Panc1 (cell line): ENCODE measurements at regions not wholly inside any gene's neighbourhood (a gene's known extent, or its start where the extent isn't known, plus 50 kb on each side); places are given as distances from the start of the nearest gene placed in this dataset.

Experiments
- ATAC-seq: fragments of 200-7000 bp; cut with Tn5 transposase; 2 replicates; pipeline ENCODE4 v1.9.1; 2020; ENCODE audit warnings: mild to moderate bottlenecking, moderate library complexity
- BruUV-seq: library from RNA; stranded (reverse); fragments of 400-500 nt; replicated peaks from 2 replicates; lab custom pipeline; 2021; lab: Mats Ljungman, UMichigan
- CTCF ChIA-PET: fragments of 300-600 bp; sonication (Branson Sonifier 250); formaldehyde crosslinking; loops from one replicate; lab custom pipeline; 2022; ENCODE audit warnings: antibody characterized with exemption; lab: Charles Lee
- POLR2A ChIA-PET: fragments of 300-600 bp; sonication (Branson Sonifier 250); formaldehyde crosslinking; loops from one replicate; lab custom pipeline; 2022; ENCODE audit warnings: antibody characterized with exemption; lab: Charles Lee
- DNase-seq: peaks from one replicate; pipeline ENCODE4 v3.0.0-alpha.2; 2010; ENCODE audit warnings: low read depth, low spot score
- H3K27ac ChIP-seq: 2 replicates; pipeline ENCODE4 v1.5.1; 2011; ENCODE audit warnings: mild to moderate bottlenecking, low read length, inconsistent platforms
- H3K27me3 ChIP-seq: fragments of 200-500 bp; sonication (Bioruptor generic); 2 replicates; pipeline ENCODE4 v1.6.0; 2014; ENCODE audit warnings: low read length, inconsistent platforms; ENCODE audit not compliant: control insufficient read depth, insufficient read depth
- H3K36me3 ChIP-seq: fragments of 200-500 bp; sonication (Bioruptor generic); 2 replicates; pipeline ENCODE4 v1.5.1; 2014; ENCODE audit warnings: inconsistent platforms, mild to moderate bottlenecking, low read length, moderate library complexity; ENCODE audit not compliant: control insufficient read depth, insufficient read depth
- H3K4me1 ChIP-seq: 2 replicates; pipeline ENCODE4 v1.5.1; 2011; ENCODE audit warnings: inconsistent platforms, mild to moderate bottlenecking, low read length, moderate library complexity; ENCODE audit not compliant: control insufficient read depth, insufficient read depth
- H3K4me3 ChIP-seq, 2 experiments: 2 replicates each; pipeline ENCODE4 v1.5.1; 2011 to 2012; ENCODE audit warnings: low read depth in 2 of 2, low read length in 2 of 2, mild to moderate bottlenecking in 2 of 2, inconsistent platforms in 1 of 2, moderate library complexity in 1 of 2
- H3K9me3 ChIP-seq: fragments of 200-500 bp; sonication (Bioruptor generic); 2 replicates; pipeline ENCODE4 v1.5.1; 2014; ENCODE audit warnings: low read depth, mild to moderate bottlenecking, inconsistent platforms, low read length, moderate library complexity; ENCODE audit not compliant: control insufficient read depth, insufficient read depth
- CTCF ChIP-seq: fragments of 450-650 bp; IDR thresholded peaks from 2 replicates; pipeline ENCODE4 v1.5.1; 2017; ENCODE audit warnings: mild to moderate bottlenecking
- POLR2AphosphoS5 ChIP-seq: IDR thresholded peaks from 2 replicates; pipeline ENCODE4 v1.6.1; 2012; ENCODE audit warnings: mild to moderate bottlenecking, low read depth, low read length, moderate library complexity
- SIN3A ChIP-seq: IDR thresholded peaks from 2 replicates; pipeline ENCODE4 v1.6.1; 2012; ENCODE audit warnings: low read depth, mild to moderate bottlenecking, low read length, moderate library complexity, borderline replicate concordance; ENCODE audit not compliant: insufficient read depth
- TCF7L2 ChIP-seq: IDR thresholded peaks from 2 replicates; pipeline ENCODE4 v1.6.1; 2011; ENCODE audit warnings: mild to moderate bottlenecking, low read depth, low read length, inconsistent platforms
- in situ Hi-C: cut with HindIII; loops from 2 replicates; pipeline ENCODE4 v1.10.0; 2016; ENCODE audit warnings: low sequenced_read_pairs, low pct_unique_long_range_greater_than_20kb
- intact Hi-C: fragments of 100-400 bp; cut with micrococcal nuclease; formaldehyde crosslinking; loops from one replicate; pipeline ENCODE4 v1.10.0; 2022; ENCODE audit not compliant: unreplicated experiment
- TF ChIP-seq, protein P1 (sequence below), 2 experiments: IDR thresholded peaks; 2 replicates each; pipeline ENCODE4 v1.6.1; 2011 to 2012; ENCODE audit warnings: low read depth in 2 of 2, control low read depth in 1 of 2, low read length in 1 of 2, mild to moderate bottlenecking in 1 of 2, moderate library complexity in 1 of 2; ENCODE audit not compliant: insufficient read depth in 1 of 2

GRCh38 chr4:11616856-11617255 is 188.2 kb upstream of the HS3ST1 start:
- ATAC-seq (no peak), DNase-seq (no peak)
- Histone ChIP-seq H3K4me1 (no peaks in the 10 kb centered on the region), H3K4me3 (no peak overlapping the region), H3K36me3 (no peaks in the 10 kb centered on the region), H3K27me3 (no peaks in the 10 kb centered on the region), H3K9me3 (no peaks in the 10 kb centered on the region), H3K27ac (no peak overlapping the region)
- TF ChIP-seq CTCF (no peak), SIN3A (no peak), POLR2AphosphoS5 (no peak), TCF7L2 (no peak)
- TF ChIP-seq, protein P1, sequence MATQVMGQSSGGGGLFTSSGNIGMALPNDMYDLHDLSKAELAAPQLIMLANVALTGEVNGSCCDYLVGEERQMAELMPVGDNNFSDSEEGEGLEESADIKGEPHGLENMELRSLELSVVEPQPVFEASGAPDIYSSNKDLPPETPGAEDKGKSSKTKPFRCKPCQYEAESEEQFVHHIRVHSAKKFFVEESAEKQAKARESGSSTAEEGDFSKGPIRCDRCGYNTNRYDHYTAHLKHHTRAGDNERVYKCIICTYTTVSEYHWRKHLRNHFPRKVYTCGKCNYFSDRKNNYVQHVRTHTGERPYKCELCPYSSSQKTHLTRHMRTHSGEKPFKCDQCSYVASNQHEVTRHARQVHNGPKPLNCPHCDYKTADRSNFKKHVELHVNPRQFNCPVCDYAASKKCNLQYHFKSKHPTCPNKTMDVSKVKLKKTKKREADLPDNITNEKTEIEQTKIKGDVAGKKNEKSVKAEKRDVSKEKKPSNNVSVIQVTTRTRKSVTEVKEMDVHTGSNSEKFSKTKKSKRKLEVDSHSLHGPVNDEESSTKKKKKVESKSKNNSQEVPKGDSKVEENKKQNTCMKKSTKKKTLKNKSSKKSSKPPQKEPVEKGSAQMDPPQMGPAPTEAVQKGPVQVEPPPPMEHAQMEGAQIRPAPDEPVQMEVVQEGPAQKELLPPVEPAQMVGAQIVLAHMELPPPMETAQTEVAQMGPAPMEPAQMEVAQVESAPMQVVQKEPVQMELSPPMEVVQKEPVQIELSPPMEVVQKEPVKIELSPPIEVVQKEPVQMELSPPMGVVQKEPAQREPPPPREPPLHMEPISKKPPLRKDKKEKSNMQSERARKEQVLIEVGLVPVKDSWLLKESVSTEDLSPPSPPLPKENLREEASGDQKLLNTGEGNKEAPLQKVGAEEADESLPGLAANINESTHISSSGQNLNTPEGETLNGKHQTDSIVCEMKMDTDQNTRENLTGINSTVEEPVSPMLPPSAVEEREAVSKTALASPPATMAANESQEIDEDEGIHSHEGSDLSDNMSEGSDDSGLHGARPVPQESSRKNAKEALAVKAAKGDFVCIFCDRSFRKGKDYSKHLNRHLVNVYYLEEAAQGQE (IDR thresholded peaks at IDR 0.05; ENCODE audit: insufficient read depth in 1 of 2, low read depth in 2 of 2, low read length in 1 of 2) = no peak
- BruUV-seq = no TSS peak
- intact Hi-C loops (no loop called here), in situ Hi-C loops (no loop called here)
- ChIA-PET CTCF (no interaction called here), POLR2A (no interaction called here)

- H3K9me3 ChIP-seq = no peaks in the 10 kb centered on the region
- ChIA-PET CTCF (no interaction called here), POLR2A (no interaction called here)
- no peaks in the 10 kb centered on the region for H3K4me1 ChIP-seq
- no peaks in the 10 kb centered on the region for H3K27me3 ChIP-seq
- ATAC-seq (no peak), DNase-seq (no peak)
- intact Hi-C loops (no loop called here), in situ Hi-C loops (no loop called here)
- no TSS peak for BruUV-seq
- no peaks in the 10 kb centered on the region for H3K36me3 ChIP-seq
- TF ChIP-seq CTCF (no peak), POLR2AphosphoS5 (no peak), SIN3A (no peak), TCF7L2 (no peak)
- TF ChIP-seq, protein P1 (IDR thresholded peaks at IDR 0.05; ENCODE audit: insufficient read depth in 1 of 2, low read depth in 2 of 2, low read length in 1 of 2) = no peak
- H3K4me3 ChIP-seq = no peak overlapping the region
- no peak overlapping the region for H3K27ac ChIP-seq
These were observed 186.9 kb upstream of the HS3ST1 start for GRCh38 chr4:11615601-11616000.
